ENCODE measurements at regions not wholly inside any gene's neighbourhood (a gene's known extent, or its start where the extent isn't known, plus 50 kb on each side); places are given as distances from the start of the nearest gene placed in this dataset.

DNA sequence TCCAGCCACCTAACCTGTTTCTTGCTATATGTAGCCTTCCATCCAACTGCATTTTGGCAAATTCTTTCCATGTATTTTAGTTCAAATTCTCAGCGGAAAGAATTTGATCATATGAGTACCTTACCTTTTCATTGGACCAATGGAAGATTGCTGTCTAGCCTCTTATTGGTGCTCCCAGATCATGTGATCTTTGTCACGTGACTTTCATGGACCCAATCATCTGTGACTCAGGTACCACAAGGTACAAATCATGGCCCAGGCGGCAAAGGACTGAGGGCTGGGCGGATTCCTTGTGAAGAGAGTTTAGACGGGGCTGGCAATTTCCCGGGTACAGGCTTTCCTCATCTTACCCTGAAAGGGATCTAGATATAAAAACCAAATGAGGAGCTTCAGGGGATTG is 85.9 kb upstream of the TBX20 start:
- DNase-seq (ENCODE audit: low read depth, low spot score): no peak

DNA sequence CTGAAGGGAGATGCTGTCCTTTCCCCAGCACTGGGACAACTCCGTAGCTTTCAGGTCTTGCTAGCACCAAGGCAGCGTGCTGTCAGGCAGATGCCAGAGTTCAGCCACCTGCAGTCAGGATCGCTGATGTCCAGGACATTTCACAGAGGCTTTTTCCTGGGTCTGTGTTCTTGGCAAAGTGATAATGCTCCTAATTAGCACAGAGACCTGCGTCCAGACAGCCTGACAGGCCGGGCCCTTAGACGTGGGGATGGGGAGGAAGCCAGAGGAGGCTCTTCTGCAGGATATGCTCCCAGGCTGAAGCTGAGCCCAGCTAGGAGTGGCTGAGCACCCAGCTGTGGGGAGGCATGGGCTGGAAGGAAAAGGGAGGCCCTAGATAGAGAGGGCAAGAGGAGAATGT is 82.5 kb upstream of the TBX20 start:
- DNase-seq (ENCODE audit: low read depth, low spot score): no peak

- DNase-seq (ENCODE audit: low read depth, low spot score): no peak
Observed at GRCh38 chr7:35334506-35334905, 80.6 kb upstream of the TBX20 start.

GRCh38 chr7:35333265-35333664 is 79.4 kb upstream of the TBX20 start:
- no peak for DNase-seq (ENCODE audit: low read depth, low spot score)

DNA sequence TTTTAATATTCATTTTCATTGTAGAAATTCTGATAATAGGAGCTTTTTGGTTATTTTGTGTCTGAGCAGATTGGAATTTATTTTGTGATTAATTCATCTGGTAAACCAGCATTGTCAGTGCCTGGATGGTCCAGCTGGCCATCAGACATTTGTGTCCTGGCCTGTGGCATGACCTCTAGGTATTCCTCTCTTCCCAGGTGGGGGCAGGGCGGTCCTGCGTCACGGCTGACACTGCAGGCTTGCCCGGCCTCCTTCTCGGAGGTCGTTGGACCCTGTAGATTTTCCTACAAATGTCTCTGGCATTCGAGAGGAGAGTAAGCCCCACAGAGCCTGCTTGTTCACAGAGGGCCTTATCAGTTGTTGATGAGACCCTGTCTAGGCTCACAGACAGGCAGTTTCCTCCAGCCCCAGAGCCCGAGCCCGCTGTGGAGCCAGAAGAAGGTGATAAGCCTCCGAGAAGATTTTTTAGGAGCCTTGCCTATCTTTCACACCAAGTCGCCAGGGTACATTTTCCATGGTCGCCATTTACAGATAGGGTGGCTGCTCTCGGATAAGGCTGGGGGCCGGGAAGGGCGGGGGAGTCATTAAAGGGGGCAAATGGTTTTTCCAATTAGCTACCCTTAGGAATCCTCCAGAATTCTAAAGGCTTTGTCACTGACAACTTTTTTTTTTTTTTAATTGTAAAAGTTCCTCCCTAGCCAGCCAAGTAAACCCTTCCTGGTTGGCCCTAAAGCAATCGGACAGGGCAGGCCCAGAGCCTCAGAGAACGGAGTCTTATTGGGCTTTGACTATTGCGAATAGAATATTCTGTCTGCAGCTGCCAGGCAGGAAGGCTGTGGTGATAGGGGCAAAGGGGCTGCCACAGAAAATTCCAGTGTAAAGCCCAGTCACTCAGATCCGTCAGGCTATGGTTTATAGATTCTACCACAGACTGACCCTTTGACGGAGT is 78.1 kb upstream of the TBX20 start:
- DNase-seq (ENCODE audit: low read depth, low spot score): no peak

DNA sequence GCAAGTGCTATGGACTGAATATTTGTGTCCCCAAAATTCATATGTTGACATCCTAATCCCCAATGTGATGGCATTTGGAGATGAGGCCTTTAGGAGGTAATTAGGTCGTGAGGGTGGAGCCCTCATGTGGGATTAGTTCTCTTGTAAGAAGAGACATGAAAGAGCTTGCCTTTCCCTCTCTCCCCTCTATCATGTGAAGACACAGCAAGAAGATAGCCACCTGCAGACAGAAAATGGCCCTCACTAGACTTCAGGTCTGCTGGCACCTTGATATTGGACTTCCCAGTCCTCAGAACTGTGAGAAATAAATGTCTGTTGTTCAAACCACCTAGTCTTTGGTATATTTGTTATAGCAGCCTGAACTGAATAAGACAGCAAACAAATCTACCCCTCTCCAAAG is 75.1 kb upstream of the TBX20 start:
- DNase-seq (ENCODE audit: low read depth, low spot score): no peak

GRCh38 chr7:35319606-35320005 is 65.7 kb upstream of the TBX20 start:
- DNase-seq (ENCODE audit: low read depth, low spot score): no peak

GRCh38 chr7:35316549-35316948 is 62.6 kb upstream of the TBX20 start:
- DNase-seq (ENCODE audit: low read depth, low spot score): no peak

DNA sequence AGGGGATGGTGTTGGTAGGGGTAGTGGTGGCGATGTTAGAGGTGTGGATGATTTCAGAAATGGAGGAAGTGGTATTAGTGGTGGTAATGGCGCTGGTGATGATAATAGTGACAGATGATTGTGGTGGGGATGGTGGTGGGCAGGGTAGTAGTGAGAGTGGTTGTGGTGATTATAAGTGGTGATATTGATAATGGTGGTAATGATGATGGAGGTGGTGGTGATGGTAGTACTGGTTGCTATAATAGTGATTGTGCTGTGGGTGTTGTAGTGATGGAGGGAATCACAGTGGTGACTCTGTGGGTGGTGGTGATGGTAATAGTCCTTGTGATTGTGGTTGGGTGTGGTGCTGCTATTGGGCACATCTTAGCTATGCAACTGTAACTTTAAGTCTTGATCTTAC is 61.6 kb upstream of the TBX20 start:
- no peak for DNase-seq (ENCODE audit: low read depth, low spot score)

- no peak for DNase-seq (ENCODE audit: low read depth, low spot score)
Observed at GRCh38 chr7:35314354-35314753, 60.5 kb upstream of the TBX20 start.

- no peak for DNase-seq (ENCODE audit: low read depth, low spot score)
Observed at GRCh38 chr7:35313575-35313974, 59.7 kb upstream of the TBX20 start.

All from astrocyte of the hippocampus (primary cell).